Breast epithelium (tissue), 3 donors: ENCODE measurements at regions not wholly inside any gene's neighbourhood (a gene's known extent, or its start where the extent isn't known, plus 50 kb on each side); places are given as distances from the start of the nearest gene placed in this dataset.

ENCODE experiments used
- POLR2A ChIP-seq: fragments of 450-650 bp; IDR thresholded peaks from one replicate; pipeline ENCODE4 v1.6.1; 2016; ENCODE audit warnings: antibody characterized with exemption, mild to moderate bottlenecking, moderate library complexity
- TF ChIP-seq, protein P1 (sequence below), 3 donors: fragments of 450-650 bp; IDR thresholded peaks; one replicate each; pipeline ENCODE4 v1.5.1; 2016 to 2017; ENCODE audit warnings: antibody characterized with exemption in 3 of 3, mild to moderate bottlenecking in 3 of 3, moderate library complexity in 3 of 3

DNA sequence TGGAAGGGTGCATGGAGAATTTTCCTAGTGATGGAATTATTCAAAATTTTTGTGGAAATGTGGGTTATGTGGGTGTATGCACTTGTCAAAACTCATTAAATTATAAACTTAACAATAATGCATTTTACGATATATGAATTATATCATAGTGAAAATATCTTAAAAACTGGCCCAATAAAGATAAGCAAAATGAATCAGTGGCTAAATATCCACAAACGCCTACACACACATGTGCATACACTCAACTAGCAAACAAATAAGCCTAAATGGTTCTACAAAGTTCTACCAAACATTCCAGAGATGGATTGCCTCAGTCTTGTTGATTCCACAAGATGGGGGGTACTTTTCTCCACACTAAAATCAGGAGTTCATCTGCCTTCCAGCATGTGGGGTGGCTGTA, 349.5 kb downstream of the TSHZ3 start:
- TF ChIP-seq, protein P1, sequence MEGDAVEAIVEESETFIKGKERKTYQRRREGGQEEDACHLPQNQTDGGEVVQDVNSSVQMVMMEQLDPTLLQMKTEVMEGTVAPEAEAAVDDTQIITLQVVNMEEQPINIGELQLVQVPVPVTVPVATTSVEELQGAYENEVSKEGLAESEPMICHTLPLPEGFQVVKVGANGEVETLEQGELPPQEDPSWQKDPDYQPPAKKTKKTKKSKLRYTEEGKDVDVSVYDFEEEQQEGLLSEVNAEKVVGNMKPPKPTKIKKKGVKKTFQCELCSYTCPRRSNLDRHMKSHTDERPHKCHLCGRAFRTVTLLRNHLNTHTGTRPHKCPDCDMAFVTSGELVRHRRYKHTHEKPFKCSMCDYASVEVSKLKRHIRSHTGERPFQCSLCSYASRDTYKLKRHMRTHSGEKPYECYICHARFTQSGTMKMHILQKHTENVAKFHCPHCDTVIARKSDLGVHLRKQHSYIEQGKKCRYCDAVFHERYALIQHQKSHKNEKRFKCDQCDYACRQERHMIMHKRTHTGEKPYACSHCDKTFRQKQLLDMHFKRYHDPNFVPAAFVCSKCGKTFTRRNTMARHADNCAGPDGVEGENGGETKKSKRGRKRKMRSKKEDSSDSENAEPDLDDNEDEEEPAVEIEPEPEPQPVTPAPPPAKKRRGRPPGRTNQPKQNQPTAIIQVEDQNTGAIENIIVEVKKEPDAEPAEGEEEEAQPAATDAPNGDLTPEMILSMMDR (IDR thresholded peaks at IDR 0.05), result no peak
- TF ChIP-seq POLR2A, result no peak
